Liver (tissue), 3 donors: ENCODE measurements at regions not wholly inside any gene's neighbourhood (a gene's known extent, or its start where the extent isn't known, plus 50 kb on each side); places are given as distances from the start of the nearest gene placed in this dataset.

Experiments
- ATF3 ChIP-seq: IDR thresholded peaks from 2 replicates; pipeline ENCODE4 v1.6.1; 2016; ENCODE audit warnings: antibody characterized with exemption
- CTCF ChIP-seq: fragments of 150-350 bp; IDR thresholded peaks from 2 replicates; pipeline ENCODE4 v1.5.1; 2017; ENCODE audit warnings: improper control_type of control experiment, low read depth, low read length; ENCODE audit not compliant: missing input control
- EGR1 ChIP-seq, 2 donors: IDR thresholded peaks; 2 replicates each; pipeline ENCODE4 v1.6.1; 2016 to 2018; ENCODE audit warnings: antibody characterized with exemption in 2 of 2, low read depth in 2 of 2
- FOXA1 ChIP-seq: IDR thresholded peaks from 2 replicates; pipeline ENCODE4 v1.6.1; 2016; ENCODE audit warnings: antibody characterized with exemption
- HNF4A ChIP-seq, 2 donors: conservative IDR thresholded peaks; 2 replicates each; pipeline ENCODE4 v1.6.1; 2016; ENCODE audit warnings: antibody characterized with exemption in 2 of 2, mild to moderate bottlenecking in 2 of 2
- JUND ChIP-seq, 2 donors: IDR thresholded peaks; 2 replicates each; pipeline ENCODE4 v1.6.1; 2016; ENCODE audit warnings: antibody characterized with exemption in 2 of 2
- RAD21 ChIP-seq, 2 donors: IDR thresholded peaks; 2 replicates each; pipeline ENCODE4 v1.6.1; 2016; ENCODE audit warnings: antibody characterized with exemption in 2 of 2, mild to moderate bottlenecking in 2 of 2
- YY1 ChIP-seq: IDR thresholded peaks from 2 replicates; pipeline ENCODE4 v1.6.1; 2016; ENCODE audit warnings: antibody characterized with exemption, mild to moderate bottlenecking
- ZBTB33 ChIP-seq: IDR thresholded peaks from 2 replicates; pipeline ENCODE4 v1.6.1; 2016; ENCODE audit warnings: antibody characterized with exemption
- donor health status: healthy.
- donor health status: healthy.

- no peak for TF ChIP-seq JUND (IDR thresholded peaks at IDR 0.05)
- TF ChIP-seq YY1, result no peak
- TF ChIP-seq FOXA1, result no peak
- TF ChIP-seq EGR1 (IDR thresholded peaks at IDR 0.05; ENCODE audit: low read depth in 2 of 2), result no peak
- TF ChIP-seq ZBTB33, result no peak
- no peak for TF ChIP-seq CTCF
- no peak for TF ChIP-seq HNF4A (conservative IDR thresholded peaks at IDR 0.05)
- no peak for TF ChIP-seq ATF3
- TF ChIP-seq RAD21 (IDR thresholded peaks at IDR 0.05), result no peak
These were observed 94.5 kb upstream of the RPS6KA2 start for GRCh38 chr6:166721576-166721975.
